K562 (cell line): ENCODE measurements at regions not wholly inside any gene's neighbourhood (a gene's known extent, or its start where the extent isn't known, plus 50 kb on each side); places are given as distances from the start of the nearest gene placed in this dataset.

Source experiments
- EP300 ChIP-seq: IDR thresholded peaks from 2 replicates; pipeline ENCODE4 v1.6.1; 2012; ENCODE audit warnings: low read length, improper control_type of control experiment
- RAD21 ChIP-seq, 2 experiments: fragments of 250-450 bp in 1 of 2; fragments of 450-650 bp in 1 of 2; sonication (Bioruptor Pico) in 1 of 2; formaldehyde crosslinking in 1 of 2; IDR thresholded peaks in 1 of 2; conservative IDR thresholded peaks in 1 of 2; 2 replicates each; pipeline versions ENCODE4 v1.4.0 to v1.8.0; 2020 to 2022; ENCODE audit warnings: mild to moderate bottlenecking in 2 of 2, moderate library complexity in 1 of 2
- ZNF668 ChIP-seq: fragments of 250-450 bp; sonication (Bioruptor Pico); IDR thresholded peaks from 2 replicates; pipeline ENCODE4 v1.8.0; 2022; ENCODE audit warnings: mild to moderate bottlenecking, inconsistent platforms

DNA sequence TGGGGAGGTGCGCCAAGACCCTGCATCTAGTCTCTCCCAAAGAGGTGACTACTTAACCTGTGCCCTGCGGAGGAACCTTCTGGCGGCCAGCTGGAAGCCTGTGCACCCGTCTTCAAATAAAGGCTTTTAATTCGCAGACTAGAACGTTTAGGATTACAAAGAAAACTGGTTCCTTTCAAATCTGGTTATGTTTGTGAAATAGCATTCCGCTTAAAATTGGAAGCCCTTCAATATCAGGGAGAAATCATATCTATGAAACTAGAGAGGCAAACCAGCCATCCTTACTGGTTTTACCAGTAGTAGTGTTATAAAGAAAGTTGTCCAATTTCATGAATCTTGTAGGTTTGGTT lies 250.8 kb downstream of the FAM72C start:
- TF ChIP-seq RAD21 (CRISPR knock-in tag; conservative IDR thresholded peaks at IDR 0.05 in 1 of 2, IDR thresholded peaks at IDR 0.05 in 1 of 2) (no peak), EP300 (no peak), ZNF668 (CRISPR knock-in tag) (no peak)
